Endodermal cell (in vitro differentiated cells): ENCODE measurements at regions not wholly inside any gene's neighbourhood (a gene's known extent, or its start where the extent isn't known, plus 50 kb on each side); places are given as distances from the start of the nearest gene placed in this dataset.

Experiments
- DNase-seq: peaks from one replicate; pipeline ENCODE4 v3.0.0-alpha.2; 2017
- H3K27ac ChIP-seq: 2 replicates; pipeline ENCODE4 v1.5.1; 2013; ENCODE audit warnings: mild to moderate bottlenecking, low read depth, low read length, moderate library complexity
- H3K27me3 ChIP-seq: 2 replicates; pipeline ENCODE4 v1.6.1; 2013; ENCODE audit warnings: mild to moderate bottlenecking, low read length, moderate library complexity; ENCODE audit not compliant: insufficient read depth, control insufficient read depth, poor library complexity, severe bottlenecking
- H3K36me3 ChIP-seq: 2 replicates; pipeline ENCODE4 v1.7.0; 2013; ENCODE audit warnings: mild to moderate bottlenecking, low read length, moderate library complexity; ENCODE audit not compliant: control insufficient read depth, insufficient read depth
- H3K4me1 ChIP-seq: one replicate; pipeline ENCODE4 v1.7.0; 2013; ENCODE audit warnings: low read length; ENCODE audit not compliant: control insufficient read depth, insufficient read depth
- H3K4me3 ChIP-seq: 2 replicates; pipeline ENCODE4 v1.5.1; 2013; ENCODE audit warnings: mild to moderate bottlenecking, low read length, moderate library complexity
- H3K9ac ChIP-seq: 2 replicates; pipeline ENCODE4 v1.6.1; 2013; ENCODE audit warnings: mild to moderate bottlenecking, low read length, moderate library complexity; ENCODE audit not compliant: poor library complexity, severe bottlenecking; ENCODE audit errors: extremely low read depth
- H3K9me3 ChIP-seq: 2 replicates; pipeline ENCODE4 v1.6.1; 2013; ENCODE audit warnings: mild to moderate bottlenecking, low read length, moderate library complexity; ENCODE audit not compliant: control insufficient read depth
- H3K27ac Mint-ChIP-seq: 2 replicates; pipeline ENCODE4 v1.8.0; 2020; ENCODE audit warnings: mixed read lengths
- H3K27me3 Mint-ChIP-seq: 2 replicates; pipeline ENCODE4 v1.8.0; 2021; ENCODE audit warnings: mild to moderate bottlenecking, mixed read lengths; ENCODE audit not compliant: insufficient read depth
- H3K36me3 Mint-ChIP-seq: 2 replicates; pipeline ENCODE4 v1.8.0; 2020; ENCODE audit warnings: low read depth, mixed read lengths
- H3K4me1 Mint-ChIP-seq: 2 replicates; pipeline ENCODE4 v1.8.0; 2020; ENCODE audit warnings: mixed read lengths
- H3K4me3 Mint-ChIP-seq: 2 replicates; pipeline ENCODE4 v1.8.0; 2020; ENCODE audit warnings: mild to moderate bottlenecking, moderate library complexity, mixed read lengths
- H3K9me3 Mint-ChIP-seq: 2 replicates; pipeline ENCODE4 v1.8.0; 2020; ENCODE audit warnings: mild to moderate bottlenecking, mixed read lengths
- CTCF ChIP-seq: fragments of 200-600 bp; sonication (generic); conservative IDR thresholded peaks from 2 replicates; pipeline ENCODE4 v1.5.0; 2021; ENCODE audit warnings: antibody characterized with exemption, mild to moderate bottlenecking
- WGBS, 2 experiments: methylation state at CpG; one replicate each; pipeline versions ENCODE4 v1.1.5 to v1.1.7; 2013; ENCODE audit warnings: missing lambda C conversion rate in 2 of 2, mixed read lengths in 1 of 2; ENCODE audit not compliant: insufficient coverage in 1 of 2, insufficient read length in 1 of 2; 5-methylcytosine and 5-hydroxymethylcytosine counted together

- Histone ChIP-seq H3K4me1 (peaks cover 24% of the 10 kb centered on the region), H3K9ac (no peak overlapping the region), H3K9me3 (no peaks in the 10 kb centered on the region), H3K4me3 (no peak overlapping the region), H3K36me3 (no peaks in the 10 kb centered on the region), H3K27me3 (no peaks in the 10 kb centered on the region), H3K27ac (no peak overlapping the region)
- no peak for DNase-seq
- H3K27ac Mint-ChIP-seq = no peak overlapping the region
- peaks cover 3% of the 10 kb centered on the region for H3K9me3 Mint-ChIP-seq
- peaks cover 7% of the 10 kb centered on the region for H3K27me3 Mint-ChIP-seq
- TF ChIP-seq CTCF = no peak
- H3K4me3 Mint-ChIP-seq = no peak overlapping the region
- H3K36me3 Mint-ChIP-seq = no peaks in the 10 kb centered on the region
- 95% methylated on average over 1 of the region's 1 CpG; no CpG with 5 or more reads in 1 of the 2 experiments for WGBS, 2 experiments
- H3K4me1 Mint-ChIP-seq = peaks cover 50% of the 10 kb centered on the region
Observed at GRCh38 chr6:11432713-11433450, 104.7 kb upstream of the TMEM170B start.

GRCh38 chr6:11432091-11432490, 105.5 kb upstream of the TMEM170B start:
- Histone ChIP-seq H3K4me3 (no peak overlapping the region), H3K27me3 (no peaks in the 10 kb centered on the region), H3K27ac (no peak overlapping the region), H3K9me3 (no peaks in the 10 kb centered on the region), H3K4me1 (peaks cover 27% of the 10 kb centered on the region), H3K36me3 (no peaks in the 10 kb centered on the region), H3K9ac (no peak overlapping the region)
- Mint-ChIP-seq H3K4me3 (no peak overlapping the region), H3K27me3 (peaks cover 4% of the 10 kb centered on the region), H3K9me3 (peaks cover 3% of the 10 kb centered on the region), H3K36me3 (no peaks in the 10 kb centered on the region), H3K4me1 (peaks cover 57% of the 10 kb centered on the region), H3K27ac (no peak overlapping the region)
- WGBS, 2 experiments = 77 to 89% methylated on average over 4 to 6 of the region's 6 CpGs
- TF ChIP-seq CTCF = no peak
- DNase-seq = no peak

- Histone ChIP-seq H3K4me3 (no peak overlapping the region), H3K36me3 (no peaks in the 10 kb centered on the region), H3K27ac (no peak overlapping the region), H3K27me3 (no peaks in the 10 kb centered on the region), H3K9ac (no peak overlapping the region), H3K4me1 (peaks cover 25% of the 10 kb centered on the region), H3K9me3 (no peaks in the 10 kb centered on the region)
- TF ChIP-seq CTCF = no peak
- Mint-ChIP-seq H3K27me3 (peaks cover 4% of the 10 kb centered on the region), H3K27ac (no peak overlapping the region), H3K36me3 (no peaks in the 10 kb centered on the region), H3K9me3 (peaks cover 3% of the 10 kb centered on the region), H3K4me1 (peaks cover 57% of the 10 kb centered on the region), H3K4me3 (no peak overlapping the region)
- DNase-seq = no peak
- 85 to 93% methylated on average over 4 to 6 of the region's 6 CpGs for WGBS, 2 experiments
Observed at GRCh38 chr6:11431455-11431937, 106.1 kb upstream of the TMEM170B start.
